Femur (tissue), 1 donor: ENCODE measurements at regions not wholly inside any gene's neighbourhood (a gene's known extent, or its start where the extent isn't known, plus 50 kb on each side); places are given as distances from the start of the nearest gene placed in this dataset.
"Not testable (repeated sequence)": the region's sequence is repeated elsewhere in the genome, so short reads cannot be mapped to it uniquely, and the experiment has no call there.

ENCODE experiments used
- DNase-seq: peaks from one replicate; pipeline ENCODE4 v3.0.0-alpha.2; 2017

GRCh38 chr4:151459375-151459774 lies 50.4 kb downstream of the FHIP1A start:
- DNase-seq: no peak

- no peak for DNase-seq
Observed at GRCh38 chr4:151460434-151460833, 51.5 kb downstream of the FHIP1A start.

- no peak for DNase-seq
Observed at GRCh38 chr4:151462554-151462953, 53.6 kb downstream of the FHIP1A start.

- no peak for DNase-seq
Observed at GRCh38 chr4:151468715-151469696, 60.0 kb downstream of the FHIP1A start.

GRCh38 chr4:151469970-151470369 lies 61.0 kb downstream of the FHIP1A start:
- DNase-seq: no peak

GRCh38 chr4:151471728-151472127 lies 62.8 kb downstream of the FHIP1A start:
- DNase-seq: no peak

GRCh38 chr4:151472297-151472696 lies 63.3 kb downstream of the FHIP1A start:
- DNase-seq: no peak

- DNase-seq: no peak
Observed at GRCh38 chr4:151472711-151473110, 63.7 kb downstream of the FHIP1A start.

GRCh38 chr4:151473521-151474097 lies 64.6 kb downstream of the FHIP1A start:
- DNase-seq: no peak

- no peak for DNase-seq
Observed at GRCh38 chr4:151475035-151475714, 66.2 kb downstream of the FHIP1A start.

- no peak for DNase-seq
Observed at GRCh38 chr4:151481813-151482212, 72.8 kb downstream of the FHIP1A start.

GRCh38 chr4:151484396-151485102 lies 75.6 kb downstream of the FHIP1A start:
- DNase-seq: peak; percentile 27

- no peak for DNase-seq
Observed at GRCh38 chr4:151485541-151486131, 76.7 kb downstream of the FHIP1A start.

- DNase-seq: no peak
Observed at GRCh38 chr4:151486168-151486567, 77.2 kb downstream of the FHIP1A start.

GRCh38 chr4:151488968-151489367 lies 80.0 kb downstream of the FHIP1A start:
- DNase-seq: no peak

GRCh38 chr4:151489462-151490203 lies 80.7 kb downstream of the FHIP1A start:
- no peak for DNase-seq

- not testable (repeated sequence) for DNase-seq
Observed at GRCh38 chr4:151495612-151496011, 86.6 kb downstream of the FHIP1A start.

- DNase-seq: not testable (repeated sequence)
Observed at GRCh38 chr4:151511548-151511947, 102.6 kb downstream of the FHIP1A start.

GRCh38 chr4:151517896-151518295 lies 108.9 kb downstream of the FHIP1A start:
- no peak for DNase-seq

GRCh38 chr4:151518359-151518758 lies 109.4 kb downstream of the FHIP1A start:
- no peak for DNase-seq

- no peak for DNase-seq
Observed at GRCh38 chr4:151519728-151520415, 110.9 kb downstream of the FHIP1A start.
